Cardiac muscle cell (in vitro differentiated cells and primary cell): ENCODE measurements at regions not wholly inside any gene's neighbourhood (a gene's known extent, or its start where the extent isn't known, plus 50 kb on each side); places are given as distances from the start of the nearest gene placed in this dataset.

Source experiments
- DNase-seq, 2 donors: peaks; one replicate each; pipeline versions ENCODE4 v3.0.0 to v3.0.0-alpha.2; 2010 to 2017; ENCODE audit warnings: low read depth in 1 of 2, low spot score in 1 of 2
- H3K27ac ChIP-seq: fragments of 200-600 bp; sonication (generic); 2 replicates; pipeline ENCODE4 v1.5.1; 2016
- H3K27me3 ChIP-seq: fragments of 200-600 bp; sonication (generic); 2 replicates; pipeline ENCODE4 v1.6.0; 2016; ENCODE audit warnings: control low read depth
- H3K36me3 ChIP-seq: fragments of 200-600 bp; sonication (generic); 2 replicates; pipeline ENCODE4 v1.5.1; 2016; ENCODE audit warnings: control low read depth
- H3K4me1 ChIP-seq: fragments of 200-600 bp; sonication (generic); 2 replicates; pipeline ENCODE4 v1.8.1; 2017; ENCODE audit warnings: low read depth, mild to moderate bottlenecking, mixed run types
- H3K4me3 ChIP-seq: fragments of 200-600 bp; sonication (generic); 2 replicates; pipeline ENCODE4 v1.5.1; 2016; ENCODE audit warnings: mild to moderate bottlenecking
- H3K9me3 ChIP-seq: fragments of 200-600 bp; sonication (generic); 2 replicates; pipeline ENCODE4 v1.5.1; 2017; ENCODE audit warnings: low read depth, mild to moderate bottlenecking, control low read depth
- TF ChIP-seq, protein P1 (sequence below): IDR thresholded peaks from 2 replicates; pipeline ENCODE4 v1.5.1; 2012; ENCODE audit warnings: low read depth, mild to moderate bottlenecking, low read length

DNA sequence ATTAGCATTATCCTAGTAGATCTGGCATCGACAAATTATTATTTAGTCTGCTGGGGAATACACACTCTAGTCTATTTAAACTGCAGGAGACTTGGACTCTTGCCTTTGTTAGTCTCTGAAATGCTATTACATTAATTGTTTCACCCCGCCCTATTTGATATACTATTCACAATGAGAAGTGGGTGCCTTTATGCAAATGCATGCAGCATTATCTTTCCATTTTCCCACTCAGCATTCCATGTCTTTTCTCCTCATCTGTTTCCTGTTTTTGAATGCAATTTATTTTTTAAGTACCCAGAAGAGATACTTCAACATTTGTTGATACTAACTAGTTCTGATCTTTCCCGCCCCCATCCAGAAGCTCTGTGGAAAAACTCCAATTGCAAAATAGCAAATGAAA is 395.3 kb upstream of the NXPH2 start:
- no peak overlapping the region for H3K27ac ChIP-seq
- H3K36me3 ChIP-seq, result no peaks in the 10 kb centered on the region
- TF ChIP-seq, protein P1, sequence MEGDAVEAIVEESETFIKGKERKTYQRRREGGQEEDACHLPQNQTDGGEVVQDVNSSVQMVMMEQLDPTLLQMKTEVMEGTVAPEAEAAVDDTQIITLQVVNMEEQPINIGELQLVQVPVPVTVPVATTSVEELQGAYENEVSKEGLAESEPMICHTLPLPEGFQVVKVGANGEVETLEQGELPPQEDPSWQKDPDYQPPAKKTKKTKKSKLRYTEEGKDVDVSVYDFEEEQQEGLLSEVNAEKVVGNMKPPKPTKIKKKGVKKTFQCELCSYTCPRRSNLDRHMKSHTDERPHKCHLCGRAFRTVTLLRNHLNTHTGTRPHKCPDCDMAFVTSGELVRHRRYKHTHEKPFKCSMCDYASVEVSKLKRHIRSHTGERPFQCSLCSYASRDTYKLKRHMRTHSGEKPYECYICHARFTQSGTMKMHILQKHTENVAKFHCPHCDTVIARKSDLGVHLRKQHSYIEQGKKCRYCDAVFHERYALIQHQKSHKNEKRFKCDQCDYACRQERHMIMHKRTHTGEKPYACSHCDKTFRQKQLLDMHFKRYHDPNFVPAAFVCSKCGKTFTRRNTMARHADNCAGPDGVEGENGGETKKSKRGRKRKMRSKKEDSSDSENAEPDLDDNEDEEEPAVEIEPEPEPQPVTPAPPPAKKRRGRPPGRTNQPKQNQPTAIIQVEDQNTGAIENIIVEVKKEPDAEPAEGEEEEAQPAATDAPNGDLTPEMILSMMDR, result no peak
- H3K9me3 ChIP-seq, result no peaks in the 10 kb centered on the region
- H3K27me3 ChIP-seq, result peaks cover 4% of the 10 kb centered on the region
- no peak overlapping the region for H3K4me3 ChIP-seq
- no peaks in the 10 kb centered on the region for H3K4me1 ChIP-seq
- DNase-seq, result no peak

DNA sequence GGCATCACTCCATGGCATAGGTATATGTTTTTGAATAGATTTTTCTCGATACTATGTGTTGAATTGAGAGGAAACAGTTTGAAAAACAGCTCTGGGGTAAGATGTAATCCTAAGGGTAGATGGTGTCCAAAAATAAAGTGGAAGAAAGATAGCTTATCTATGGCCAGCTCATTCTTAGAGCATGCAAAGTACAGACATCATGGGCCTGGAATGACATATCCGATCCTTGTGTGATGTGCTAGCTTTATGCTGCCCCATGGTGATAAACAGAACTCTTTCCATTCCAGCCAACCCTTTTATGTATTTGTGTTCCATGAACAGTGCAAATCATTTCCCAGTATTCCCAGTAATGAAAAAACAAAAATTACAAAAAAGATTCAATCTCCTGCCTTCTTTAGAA is 390.2 kb upstream of the NXPH2 start:
- peak in 1 of 2 donors; percentile 1 for DNase-seq
- TF ChIP-seq, protein P1, result no peak
- Histone ChIP-seq H3K4me3 (no peak overlapping the region), H3K4me1 (no peaks in the 10 kb centered on the region), H3K9me3 (no peaks in the 10 kb centered on the region), H3K27me3 (no peaks in the 10 kb centered on the region), H3K27ac (no peak overlapping the region), H3K36me3 (no peaks in the 10 kb centered on the region)

DNA sequence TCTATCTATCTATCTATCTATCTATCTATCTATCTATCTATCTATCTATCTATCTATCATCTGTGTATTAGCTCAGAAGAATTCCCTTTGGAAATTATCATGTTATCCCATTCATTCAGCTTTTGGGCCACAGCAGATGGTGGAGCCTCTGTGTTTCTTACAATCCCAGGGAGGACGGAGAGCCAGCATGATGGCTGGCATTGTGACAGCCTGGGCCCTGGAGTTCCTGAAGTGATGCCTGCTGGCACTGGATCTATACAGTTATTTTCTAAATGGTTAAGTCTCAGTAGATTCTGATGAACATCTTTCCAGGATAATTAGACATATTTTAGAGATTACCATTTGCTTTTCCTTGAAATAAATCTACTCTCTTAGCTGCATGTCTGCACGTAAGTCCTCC is 385.4 kb upstream of the NXPH2 start:
- Histone ChIP-seq H3K27ac (no peak overlapping the region), H3K27me3 (no peaks in the 10 kb centered on the region), H3K9me3 (no peaks in the 10 kb centered on the region), H3K4me1 (no peaks in the 10 kb centered on the region), H3K36me3 (no peaks in the 10 kb centered on the region), H3K4me3 (no peak overlapping the region)
- no peak for DNase-seq
- TF ChIP-seq, protein P1, result no peak

DNA sequence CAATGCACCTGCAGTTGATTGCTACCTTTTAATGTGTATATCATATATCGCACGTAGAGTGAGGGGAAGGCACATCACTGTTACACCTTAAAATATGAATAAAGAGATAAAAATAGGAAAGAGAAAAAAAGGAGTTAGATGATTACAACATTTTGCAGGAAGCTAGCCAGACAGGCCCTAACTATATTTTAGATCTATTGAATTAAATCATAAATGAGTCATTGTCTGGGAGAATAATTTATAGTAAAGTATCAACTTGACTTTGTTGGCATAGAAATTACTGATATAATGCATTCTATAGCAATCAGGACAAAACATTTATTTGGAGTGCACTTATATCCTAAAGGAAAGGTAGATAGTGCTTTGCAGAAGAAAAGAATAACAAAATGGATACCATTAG is 384.9 kb upstream of the NXPH2 start:
- Histone ChIP-seq H3K27me3 (no peaks in the 10 kb centered on the region), H3K4me3 (no peak overlapping the region)
- TF ChIP-seq, protein P1, result no peak

DNA sequence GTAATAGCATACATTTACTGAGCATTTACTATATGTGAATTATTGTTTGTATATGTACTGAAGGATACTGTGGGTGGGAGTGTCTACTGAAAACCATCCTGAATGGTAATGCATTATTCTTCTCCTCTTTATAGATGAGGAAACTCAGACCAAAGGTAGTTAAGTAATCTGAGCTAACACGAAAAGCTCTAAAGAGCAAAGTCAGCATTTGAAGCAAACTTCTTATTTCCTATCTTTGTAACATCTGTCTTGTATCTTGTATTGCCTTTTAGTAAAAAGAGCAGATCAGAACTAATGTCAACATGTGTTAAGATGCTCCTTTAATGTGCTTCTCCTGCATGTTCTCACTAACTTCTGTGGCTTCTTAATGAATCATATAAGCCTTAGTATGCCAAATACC is 382.8 kb upstream of the NXPH2 start:
- Histone ChIP-seq H3K27ac (no peak overlapping the region), H3K9me3 (no peaks in the 10 kb centered on the region), H3K27me3 (no peaks in the 10 kb centered on the region), H3K4me1 (no peaks in the 10 kb centered on the region), H3K36me3 (no peaks in the 10 kb centered on the region), H3K4me3 (no peak overlapping the region)
- DNase-seq, result no peak
- TF ChIP-seq, protein P1, result no peak

More for the DNA sequence above, 384.9 kb upstream of the NXPH2 start:
- Histone ChIP-seq H3K9me3 (no peaks in the 10 kb centered on the region), H3K36me3 (no peaks in the 10 kb centered on the region), H3K27ac (no peak overlapping the region), H3K4me1 (no peaks in the 10 kb centered on the region)
- no peak for DNase-seq

DNA sequence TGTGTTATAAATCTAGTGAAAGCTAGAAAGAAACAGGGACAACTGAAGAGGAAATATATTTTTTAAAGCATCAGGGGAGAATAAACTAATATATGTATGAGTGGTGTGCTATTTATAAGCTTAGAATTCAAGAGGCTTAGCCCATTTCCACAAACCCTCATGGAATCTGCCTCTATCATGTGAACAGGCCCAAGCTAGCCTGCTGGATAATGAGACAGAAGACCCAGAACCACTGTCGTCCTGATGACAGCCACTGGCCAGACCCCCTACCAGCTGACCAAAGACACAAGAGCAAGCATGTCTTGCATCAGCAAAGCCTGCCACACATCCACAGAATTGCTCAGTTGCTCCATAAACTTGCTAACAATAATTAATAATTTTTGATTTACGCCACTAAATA is 382.3 kb upstream of the NXPH2 start:
- Histone ChIP-seq H3K27ac (no peak overlapping the region), H3K4me1 (no peaks in the 10 kb centered on the region), H3K9me3 (no peaks in the 10 kb centered on the region), H3K4me3 (no peak overlapping the region), H3K27me3 (no peaks in the 10 kb centered on the region), H3K36me3 (no peaks in the 10 kb centered on the region)
- TF ChIP-seq, protein P1, result no peak
- no peak for DNase-seq
